ENCODE measurements at regions not wholly inside any gene's neighbourhood (a gene's known extent, or its start where the extent isn't known, plus 50 kb on each side); places are given as distances from the start of the nearest gene placed in this dataset.

DNA sequence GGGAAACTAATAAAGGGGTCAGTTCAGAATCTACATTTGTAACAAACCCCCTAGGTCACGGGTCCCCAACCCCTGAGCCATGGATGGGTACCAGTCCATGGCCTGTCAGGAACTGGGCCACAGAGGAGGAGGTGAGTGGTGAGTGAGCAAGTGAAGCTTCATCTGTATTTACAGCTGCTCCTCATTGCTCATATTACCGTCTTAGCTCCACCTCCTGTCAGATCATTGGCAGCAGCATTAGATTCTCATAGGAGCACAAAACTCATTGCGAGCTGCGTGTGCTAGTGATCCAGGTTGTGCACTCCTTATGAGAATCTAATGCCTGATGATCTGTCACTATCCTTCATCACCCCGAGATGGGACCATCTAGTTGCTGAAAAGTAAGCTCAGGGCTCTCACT, 88.4 kb upstream of the MPP7 start:
- TF ChIP-seq, protein P1, sequence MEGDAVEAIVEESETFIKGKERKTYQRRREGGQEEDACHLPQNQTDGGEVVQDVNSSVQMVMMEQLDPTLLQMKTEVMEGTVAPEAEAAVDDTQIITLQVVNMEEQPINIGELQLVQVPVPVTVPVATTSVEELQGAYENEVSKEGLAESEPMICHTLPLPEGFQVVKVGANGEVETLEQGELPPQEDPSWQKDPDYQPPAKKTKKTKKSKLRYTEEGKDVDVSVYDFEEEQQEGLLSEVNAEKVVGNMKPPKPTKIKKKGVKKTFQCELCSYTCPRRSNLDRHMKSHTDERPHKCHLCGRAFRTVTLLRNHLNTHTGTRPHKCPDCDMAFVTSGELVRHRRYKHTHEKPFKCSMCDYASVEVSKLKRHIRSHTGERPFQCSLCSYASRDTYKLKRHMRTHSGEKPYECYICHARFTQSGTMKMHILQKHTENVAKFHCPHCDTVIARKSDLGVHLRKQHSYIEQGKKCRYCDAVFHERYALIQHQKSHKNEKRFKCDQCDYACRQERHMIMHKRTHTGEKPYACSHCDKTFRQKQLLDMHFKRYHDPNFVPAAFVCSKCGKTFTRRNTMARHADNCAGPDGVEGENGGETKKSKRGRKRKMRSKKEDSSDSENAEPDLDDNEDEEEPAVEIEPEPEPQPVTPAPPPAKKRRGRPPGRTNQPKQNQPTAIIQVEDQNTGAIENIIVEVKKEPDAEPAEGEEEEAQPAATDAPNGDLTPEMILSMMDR (conservative IDR thresholded peaks at IDR 0.05; ENCODE audit: low read depth in 2 of 2), result no peak
- TF ChIP-seq NANOG (IDR thresholded peaks at IDR 0.05; ENCODE audit: borderline replicate concordance), result no peak
